ENCODE measurements at regions not wholly inside any gene's neighbourhood (a gene's known extent, or its start where the extent isn't known, plus 50 kb on each side); places are given as distances from the start of the nearest gene placed in this dataset.
A peak's percentile ranks its signal among the peaks of the same experiment; 100 is the strongest.

DNA sequence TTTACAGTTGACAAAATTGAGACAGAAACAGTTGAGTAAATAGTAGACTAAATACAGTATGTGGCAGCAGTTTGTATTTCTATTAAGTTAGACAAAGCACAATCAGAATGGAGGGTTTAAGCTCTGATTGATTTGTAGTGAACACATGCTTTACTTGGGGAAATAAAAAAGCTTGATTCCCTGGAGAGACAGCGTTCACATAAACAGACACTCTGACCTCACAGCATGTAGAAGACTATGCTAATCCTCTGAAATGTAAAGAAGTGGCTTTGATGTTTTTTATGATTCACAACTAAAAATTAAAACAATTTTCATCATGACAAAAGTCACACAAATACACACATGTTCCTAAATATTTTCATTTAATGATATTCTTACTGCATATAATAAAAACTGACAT lies 126.9 kb upstream of the FAM83B start:
- peak overlapping the region; percentile 74 for H3K27ac ChIP-seq
- TF ChIP-seq CTCF (conservative IDR thresholded peaks at IDR 0.05), result no peak

DNA sequence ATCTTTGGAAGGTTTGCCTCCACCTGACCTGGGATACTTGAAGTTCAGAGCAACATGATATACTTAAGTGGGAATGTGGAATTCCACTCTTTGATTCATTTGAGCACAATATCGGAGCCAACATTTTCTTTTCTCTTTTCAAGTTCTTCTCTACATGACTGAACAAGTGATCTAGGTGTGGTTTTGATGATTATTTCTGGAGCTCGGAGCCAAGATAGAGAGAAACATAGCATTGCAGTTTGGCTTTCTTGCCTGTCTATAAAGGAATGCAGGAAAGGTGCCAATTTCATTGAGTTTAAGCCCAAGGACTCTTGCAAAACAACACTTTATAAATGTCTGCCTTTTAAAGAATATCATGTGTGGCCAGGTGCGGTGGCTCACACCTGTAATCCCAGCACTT lies 124.2 kb upstream of the FAM83B start:
- no peak for TF ChIP-seq CTCF (conservative IDR thresholded peaks at IDR 0.05)

DNA sequence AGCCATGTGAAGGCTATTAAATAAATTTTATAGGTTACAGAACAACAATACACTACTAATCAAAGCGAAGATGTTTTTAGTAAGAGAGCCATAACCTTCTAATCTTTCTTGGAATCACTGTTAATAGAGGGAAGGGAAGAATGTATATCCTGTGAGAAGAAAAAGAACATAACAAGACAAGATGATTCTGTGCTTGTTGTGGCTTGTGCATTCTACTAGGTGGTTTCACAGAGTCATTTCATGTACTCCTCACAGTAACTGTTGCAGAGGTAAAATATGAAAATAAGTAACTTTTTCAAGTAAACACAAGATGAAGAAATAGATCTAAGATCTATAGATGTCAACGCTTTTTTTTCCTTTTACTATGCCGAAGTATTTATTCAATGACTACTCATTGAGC lies 116.9 kb upstream of the FAM83B start:
- no peak overlapping the region for H3K27ac ChIP-seq
- no peak for TF ChIP-seq CTCF (conservative IDR thresholded peaks at IDR 0.05)

More for the DNA sequence above, 124.2 kb upstream of the FAM83B start:
- no peak overlapping the region for H3K27ac ChIP-seq

DNA sequence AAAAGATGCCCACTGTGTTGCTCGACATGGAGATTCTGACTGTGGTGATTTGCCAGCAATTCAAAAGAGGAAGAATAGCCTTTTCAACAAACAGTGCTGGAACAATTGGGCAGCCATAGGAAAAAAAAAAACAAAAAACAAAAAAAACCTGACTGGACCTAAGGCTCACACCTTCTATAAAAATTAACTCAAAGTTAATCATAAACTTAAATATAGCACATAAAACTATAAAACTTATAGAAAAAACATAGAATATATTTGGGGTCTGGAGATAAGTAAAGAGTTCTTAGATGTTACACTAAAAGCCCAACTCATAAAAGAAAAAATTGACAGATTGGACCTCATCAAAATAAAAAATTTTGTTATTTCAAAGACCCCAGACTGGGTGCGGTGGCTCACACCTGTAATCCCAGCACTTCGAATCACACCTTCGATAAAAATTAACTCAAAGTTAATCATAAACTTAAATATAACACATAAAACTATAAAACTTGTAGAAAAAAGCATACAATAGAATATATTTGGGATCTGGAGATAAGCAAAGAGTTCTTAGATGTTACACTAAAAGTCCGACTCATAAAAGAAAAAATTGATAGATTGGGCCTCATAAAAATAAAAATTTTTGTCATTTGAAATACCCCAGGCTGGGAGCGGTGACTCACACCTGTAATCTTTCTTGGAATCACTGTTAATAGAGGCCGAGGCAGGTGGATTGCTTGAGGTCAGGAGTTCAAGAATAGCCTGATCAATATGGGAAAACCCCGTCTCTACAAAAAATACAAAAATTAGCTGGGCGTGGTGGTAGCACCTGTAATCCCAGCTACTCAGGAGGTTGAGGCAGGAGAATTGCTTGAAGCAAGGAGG lies 115.6 kb upstream of the FAM83B start:
- H3K27ac ChIP-seq, result no peak overlapping the region
- TF ChIP-seq CTCF (conservative IDR thresholded peaks at IDR 0.05), result no peak

- peak; percentile 32 for TF ChIP-seq CTCF (conservative IDR thresholded peaks at IDR 0.05)
- no peak overlapping the region for H3K27ac ChIP-seq
These were observed 109.3 kb upstream of the FAM83B start for GRCh38 chr6:54737247-54737646.

- no peak overlapping the region for H3K27ac ChIP-seq
- no peak for TF ChIP-seq CTCF (conservative IDR thresholded peaks at IDR 0.05)
These were observed 98.6 kb upstream of the FAM83B start for GRCh38 chr6:54747955-54748354.

DNA sequence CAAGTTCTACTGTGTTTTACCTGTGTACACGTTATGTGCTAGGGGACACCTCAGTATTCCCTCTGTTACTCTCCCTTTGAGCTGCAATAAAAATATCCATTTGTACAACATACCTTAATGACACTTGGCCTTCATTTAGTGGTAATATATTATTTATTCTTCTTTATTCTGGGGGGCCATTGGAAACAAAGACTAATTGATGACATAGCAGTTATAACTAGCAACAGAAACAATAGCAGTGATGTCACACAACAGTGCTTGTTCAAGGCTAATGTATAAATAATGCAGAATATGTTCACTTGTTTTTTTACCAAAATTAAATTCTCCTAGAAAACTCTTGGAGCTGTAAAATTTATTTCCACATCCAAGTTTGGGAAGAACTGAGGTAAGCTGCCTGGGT lies 92.2 kb upstream of the FAM83B start:
- no peak overlapping the region for H3K27ac ChIP-seq
- no peak for TF ChIP-seq CTCF (conservative IDR thresholded peaks at IDR 0.05)
